Activated naive CD8-positive, alpha-beta T cell treated with anti-CD3 and anti-CD28 coated beads for 36 hours (primary cell): ENCODE measurements at regions not wholly inside any gene's neighbourhood (a gene's known extent, or its start where the extent isn't known, plus 50 kb on each side); places are given as distances from the start of the nearest gene placed in this dataset.
"Not testable (repeated sequence)": the region's sequence is repeated elsewhere in the genome, so short reads cannot be mapped to it uniquely, and the experiment has no call there.

ENCODE experiments used
- DNase-seq: peaks from one replicate; pipeline ENCODE4 v3.0.0; 2021
- H3K27ac Mint-ChIP-seq: one replicate; pipeline ENCODE4 v1.8.0; 2022; ENCODE audit warnings: mild to moderate bottlenecking, moderate library complexity, mixed read lengths
- H3K27me3 Mint-ChIP-seq: one replicate; pipeline ENCODE4 v1.8.0; 2022; ENCODE audit warnings: mild to moderate bottlenecking, mixed read lengths
- H3K36me3 Mint-ChIP-seq: one replicate; pipeline ENCODE4 v1.8.0; 2021; ENCODE audit warnings: mild to moderate bottlenecking, mixed read lengths
- H3K4me1 Mint-ChIP-seq: one replicate; pipeline ENCODE4 v1.8.0; 2021; ENCODE audit warnings: mixed read lengths
- H3K4me3 Mint-ChIP-seq: one replicate; pipeline ENCODE4 v1.8.0; 2022; ENCODE audit warnings: mild to moderate bottlenecking, moderate library complexity, mixed read lengths
- H3K9me3 Mint-ChIP-seq: one replicate; pipeline ENCODE4 v1.8.0; 2022; ENCODE audit warnings: mixed read lengths

- not testable (repeated sequence) for H3K4me3 Mint-ChIP-seq, H3K27ac Mint-ChIP-seq, H3K27me3 Mint-ChIP-seq, H3K9me3 Mint-ChIP-seq, H3K4me1 Mint-ChIP-seq, H3K36me3 Mint-ChIP-seq, DNase-seq
Measured at GRCh38 chrX:76774912-76775311, 347.4 kb downstream of the MAGEE1 start.

DNA sequence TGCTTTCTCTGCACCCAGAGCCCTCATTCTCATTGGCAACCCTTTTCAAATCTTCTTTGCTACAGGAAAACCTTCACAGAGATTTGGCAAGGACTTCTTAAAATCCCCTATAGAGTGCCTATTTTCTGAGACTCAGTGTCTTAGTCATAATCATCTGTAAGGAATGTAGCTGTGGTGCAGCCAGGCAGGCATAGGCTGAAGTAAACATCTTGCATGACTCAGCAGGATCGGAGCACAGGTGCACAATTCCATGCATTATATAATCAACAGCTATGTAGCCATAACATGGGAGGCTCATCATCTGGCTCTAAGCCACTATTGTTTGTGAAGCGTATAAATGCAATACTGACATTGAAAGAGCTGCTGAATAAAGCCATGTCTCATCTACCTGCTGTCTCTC is 368.8 kb downstream of the MAGEE1 start:
- Mint-ChIP-seq H3K36me3 (no peaks in the 10 kb centered on the region), H3K27ac (no peak overlapping the region), H3K9me3 (no peaks in the 10 kb centered on the region), H3K27me3 (no peaks in the 10 kb centered on the region), H3K4me3 (no peak overlapping the region), H3K4me1 (no peaks in the 10 kb centered on the region)
- DNase-seq = no peak

DNA sequence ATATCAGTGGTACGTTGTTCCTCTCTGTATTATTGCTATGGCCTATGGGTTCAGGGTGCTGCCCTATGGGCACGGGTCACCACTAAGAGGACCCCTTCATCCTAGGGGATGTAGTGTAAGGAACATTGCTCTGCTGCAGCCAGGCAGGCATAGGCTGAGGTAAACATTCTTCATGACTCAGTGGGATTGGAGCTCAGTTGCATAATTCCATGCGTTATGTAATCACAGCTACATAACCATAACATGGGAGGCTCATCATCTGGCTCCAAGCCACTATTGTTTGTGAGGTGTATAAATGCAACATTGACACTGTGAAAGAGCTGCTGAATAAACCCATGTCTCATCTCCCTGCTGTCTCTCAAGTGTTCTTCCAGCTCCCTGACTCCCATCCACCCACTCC is 375.2 kb downstream of the MAGEE1 start:
- Mint-ChIP-seq H3K27ac (no peak overlapping the region), H3K4me3 (no peak overlapping the region), H3K36me3 (no peaks in the 10 kb centered on the region), H3K4me1 (no peaks in the 10 kb centered on the region), H3K9me3 (no peaks in the 10 kb centered on the region), H3K27me3 (no peaks in the 10 kb centered on the region)
- DNase-seq = no peak

DNA sequence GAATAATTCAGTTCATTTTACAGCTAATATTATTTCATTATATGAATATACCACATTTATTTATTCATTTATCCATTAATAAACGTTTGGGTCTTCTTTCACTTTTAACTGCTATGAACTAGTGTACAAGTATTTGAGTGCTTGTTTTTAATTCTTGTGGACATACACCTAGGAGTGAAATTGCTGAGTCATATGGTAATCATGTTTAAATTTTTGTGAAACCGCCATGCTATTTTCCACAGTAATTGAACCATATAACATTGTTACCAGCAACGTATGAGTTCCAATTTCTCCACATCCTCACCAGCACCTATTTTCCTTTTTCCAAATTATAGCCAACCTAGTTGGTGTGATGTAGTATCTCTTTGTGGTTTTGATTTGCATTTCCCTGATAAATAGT is 388.2 kb downstream of the MAGEE1 start:
- no peaks in the 10 kb centered on the region for H3K9me3 Mint-ChIP-seq
- H3K36me3 Mint-ChIP-seq = no peaks in the 10 kb centered on the region

GRCh38 chrX:76817279-76817678 is 389.8 kb downstream of the MAGEE1 start:
- not testable (repeated sequence) for H3K27ac Mint-ChIP-seq, H3K27me3 Mint-ChIP-seq, H3K36me3 Mint-ChIP-seq, H3K4me1 Mint-ChIP-seq, H3K4me3 Mint-ChIP-seq, H3K9me3 Mint-ChIP-seq, DNase-seq

More for the DNA sequence above, 388.2 kb downstream of the MAGEE1 start:
- no peaks in the 10 kb centered on the region for H3K4me1 Mint-ChIP-seq
- H3K27me3 Mint-ChIP-seq = no peaks in the 10 kb centered on the region
- H3K4me3 Mint-ChIP-seq = no peak overlapping the region
- DNase-seq = no peak
- H3K27ac Mint-ChIP-seq = no peak overlapping the region

GRCh38 chrX:76821276-76821675 is 393.8 kb downstream of the MAGEE1 start:
- H3K27ac Mint-ChIP-seq = no peak overlapping the region
- H3K27me3 Mint-ChIP-seq = no peaks in the 10 kb centered on the region
- no peak for DNase-seq
- no peaks in the 10 kb centered on the region for H3K9me3 Mint-ChIP-seq
- no peaks in the 10 kb centered on the region for H3K36me3 Mint-ChIP-seq
- H3K4me1 Mint-ChIP-seq = no peaks in the 10 kb centered on the region
- H3K4me3 Mint-ChIP-seq = no peak overlapping the region

DNA sequence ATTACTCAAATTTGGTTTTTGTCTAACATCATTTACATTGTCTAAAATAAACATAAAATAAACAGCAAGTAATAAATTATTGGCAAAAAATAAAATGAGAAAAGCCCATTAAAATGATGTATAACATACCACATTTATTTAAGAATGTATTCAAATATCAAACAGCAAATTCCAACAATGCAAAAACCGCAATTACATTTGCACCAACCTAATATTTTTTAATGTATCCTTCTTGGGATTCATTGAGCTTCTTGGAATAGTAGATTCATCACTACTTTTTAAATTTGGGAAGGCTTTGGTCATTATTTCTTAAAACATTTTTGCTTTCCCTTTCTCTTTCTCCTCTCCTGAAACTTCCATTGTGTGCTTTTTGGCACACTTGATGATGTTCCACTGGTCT is 400.2 kb downstream of the MAGEE1 start:
- no peak overlapping the region for H3K4me3 Mint-ChIP-seq
- H3K27ac Mint-ChIP-seq = no peak overlapping the region
- no peaks in the 10 kb centered on the region for H3K9me3 Mint-ChIP-seq
- H3K4me1 Mint-ChIP-seq = no peaks in the 10 kb centered on the region
- H3K36me3 Mint-ChIP-seq = no peaks in the 10 kb centered on the region
- DNase-seq = no peak
- H3K27me3 Mint-ChIP-seq = no peaks in the 10 kb centered on the region

GRCh38 chrX:76840902-76841301 is 413.4 kb downstream of the MAGEE1 start:
- not testable (repeated sequence) for H3K4me1 Mint-ChIP-seq, H3K27me3 Mint-ChIP-seq, H3K36me3 Mint-ChIP-seq

GRCh38 chrX:76850851-76851250 is 423.3 kb downstream of the MAGEE1 start:
- no peak for DNase-seq
- H3K36me3 Mint-ChIP-seq = no peaks in the 10 kb centered on the region
- no peaks in the 10 kb centered on the region for H3K27me3 Mint-ChIP-seq
- no peak overlapping the region for H3K4me3 Mint-ChIP-seq
- H3K4me1 Mint-ChIP-seq = no peaks in the 10 kb centered on the region
- no peak overlapping the region for H3K27ac Mint-ChIP-seq
- no peaks in the 10 kb centered on the region for H3K9me3 Mint-ChIP-seq

More at GRCh38 chrX:76840902-76841301, 413.4 kb downstream of the MAGEE1 start:
- not testable (repeated sequence) for DNase-seq, H3K4me3 Mint-ChIP-seq, H3K27ac Mint-ChIP-seq, H3K9me3 Mint-ChIP-seq

- H3K9me3 Mint-ChIP-seq = no peaks in the 10 kb centered on the region
- no peak overlapping the region for H3K4me3 Mint-ChIP-seq
- H3K4me1 Mint-ChIP-seq = no peaks in the 10 kb centered on the region
- DNase-seq = no peak
- H3K27me3 Mint-ChIP-seq = peaks cover 4% of the 10 kb centered on the region
- no peaks in the 10 kb centered on the region for H3K36me3 Mint-ChIP-seq
- H3K27ac Mint-ChIP-seq = no peak overlapping the region
Measured at GRCh38 chrX:76862509-76862908, 435.0 kb downstream of the MAGEE1 start.

DNA sequence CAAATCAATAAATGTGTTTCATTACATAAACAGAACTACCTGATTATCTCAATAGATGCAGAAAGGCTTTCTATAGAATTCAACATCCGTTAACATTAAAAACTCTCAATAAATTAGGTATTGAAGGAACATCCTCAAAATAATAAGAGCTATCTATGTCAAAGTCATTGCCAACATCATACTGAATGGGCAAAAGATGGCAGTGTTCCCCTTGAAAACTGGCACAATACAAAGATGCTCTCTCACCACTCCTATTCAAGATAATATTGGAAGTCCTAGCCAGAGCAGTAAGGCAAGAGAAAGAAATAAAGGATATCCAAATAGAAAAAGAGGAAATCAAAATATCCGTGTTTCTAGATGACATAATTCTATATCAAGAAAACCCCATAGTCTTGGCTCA is 466.4 kb downstream of the MAGEE1 start:
- no peaks in the 10 kb centered on the region for H3K4me1 Mint-ChIP-seq
- no peaks in the 10 kb centered on the region for H3K27me3 Mint-ChIP-seq
- peaks cover 9% of the 10 kb centered on the region for H3K9me3 Mint-ChIP-seq
- no peak for DNase-seq
- no peak overlapping the region for H3K27ac Mint-ChIP-seq
- H3K36me3 Mint-ChIP-seq = no peaks in the 10 kb centered on the region
- H3K4me3 Mint-ChIP-seq = no peak overlapping the region

DNA sequence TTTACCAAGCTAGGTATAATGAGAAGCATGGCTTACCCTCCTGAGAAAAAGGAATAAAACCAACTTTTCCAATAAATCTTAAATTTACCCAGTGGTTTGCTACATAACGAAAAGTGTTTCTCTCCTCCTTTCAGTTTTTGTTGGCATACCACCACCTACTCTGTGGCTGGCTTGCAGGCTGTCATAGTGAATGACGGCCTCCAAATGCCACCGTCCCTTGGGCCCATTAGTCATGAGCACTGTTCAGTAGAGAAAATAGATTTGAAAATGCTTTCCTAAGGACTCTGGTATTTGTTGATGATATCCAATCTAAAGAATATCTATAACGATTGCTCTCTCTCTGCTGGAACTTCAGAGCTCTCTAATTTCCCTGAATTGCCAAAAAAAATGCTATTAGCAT is 488.3 kb downstream of the MAGEE1 start:
- H3K4me1 Mint-ChIP-seq = no peaks in the 10 kb centered on the region
- H3K4me3 Mint-ChIP-seq = no peak overlapping the region

GRCh38 chrX:76918033-76918432 is 490.5 kb downstream of the MAGEE1 start:
- no peak for DNase-seq

More for the DNA sequence above, 488.3 kb downstream of the MAGEE1 start:
- no peak for DNase-seq
- peaks cover 3% of the 10 kb centered on the region for H3K9me3 Mint-ChIP-seq
- H3K27ac Mint-ChIP-seq = no peak overlapping the region
- no peaks in the 10 kb centered on the region for H3K27me3 Mint-ChIP-seq
- no peaks in the 10 kb centered on the region for H3K36me3 Mint-ChIP-seq

GRCh38 chrX:76919761-76920160 is 492.3 kb downstream of the MAGEE1 start:
- Mint-ChIP-seq H3K27ac (no peak overlapping the region), H3K4me1 (no peaks in the 10 kb centered on the region), H3K27me3 (no peaks in the 10 kb centered on the region), H3K9me3 (peaks cover under 1% of the 10 kb centered on the region), H3K4me3 (no peak overlapping the region), H3K36me3 (no peaks in the 10 kb centered on the region)
- no peak for DNase-seq

More at GRCh38 chrX:76918033-76918432, 490.5 kb downstream of the MAGEE1 start:
- H3K27ac Mint-ChIP-seq = no peak overlapping the region
- no peaks in the 10 kb centered on the region for H3K4me1 Mint-ChIP-seq
- H3K4me3 Mint-ChIP-seq = no peak overlapping the region
- no peaks in the 10 kb centered on the region for H3K36me3 Mint-ChIP-seq
- no peaks in the 10 kb centered on the region for H3K27me3 Mint-ChIP-seq
- peaks cover 1% of the 10 kb centered on the region for H3K9me3 Mint-ChIP-seq

DNA sequence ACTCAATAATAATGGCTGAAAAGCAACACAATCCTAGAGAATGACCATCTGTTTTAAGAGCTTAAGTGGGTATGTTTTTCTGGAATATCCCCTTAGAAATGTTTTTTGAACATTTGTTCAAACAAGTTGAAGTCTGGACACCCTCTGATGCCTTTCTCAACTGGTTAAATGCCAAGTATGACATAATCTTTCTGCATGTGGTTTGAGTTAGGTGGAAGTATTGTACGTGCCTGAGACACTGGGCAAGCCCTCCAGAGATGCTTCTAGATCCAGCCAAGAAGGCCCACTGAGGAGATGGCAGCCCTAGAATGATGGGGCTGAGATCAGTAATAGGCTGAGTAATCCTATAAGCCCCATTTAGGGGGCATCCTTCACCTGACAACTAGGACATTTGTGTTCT is 493.1 kb downstream of the MAGEE1 start:
- Mint-ChIP-seq H3K4me3 (no peak overlapping the region), H3K27ac (no peak overlapping the region), H3K27me3 (no peaks in the 10 kb centered on the region), H3K9me3 (no peaks in the 10 kb centered on the region), H3K4me1 (no peaks in the 10 kb centered on the region), H3K36me3 (no peaks in the 10 kb centered on the region)
- no peak for DNase-seq

DNA sequence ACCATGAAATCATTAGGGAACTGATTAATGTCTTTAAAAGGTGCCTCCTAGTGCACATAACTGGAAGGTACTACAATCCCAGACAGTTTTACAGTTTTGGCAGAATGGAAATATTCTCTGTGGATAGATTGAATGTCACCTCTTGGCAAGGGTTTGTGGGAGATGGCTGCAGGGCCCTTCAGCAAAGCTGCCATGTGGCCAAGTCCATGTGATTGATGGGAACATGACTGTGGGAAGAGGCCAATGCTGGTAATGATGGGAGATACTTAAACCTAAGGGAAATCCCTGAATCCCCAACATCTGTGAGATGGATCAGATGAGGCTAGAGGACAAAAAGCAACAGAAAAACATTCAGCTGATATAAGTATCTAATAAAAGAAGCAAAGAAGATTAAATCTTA is 493.7 kb downstream of the MAGEE1 start:
- Mint-ChIP-seq H3K27ac (no peak overlapping the region), H3K36me3 (no peaks in the 10 kb centered on the region), H3K4me3 (no peak overlapping the region), H3K9me3 (no peaks in the 10 kb centered on the region), H3K4me1 (no peaks in the 10 kb centered on the region), H3K27me3 (no peaks in the 10 kb centered on the region)
- no peak for DNase-seq

DNA sequence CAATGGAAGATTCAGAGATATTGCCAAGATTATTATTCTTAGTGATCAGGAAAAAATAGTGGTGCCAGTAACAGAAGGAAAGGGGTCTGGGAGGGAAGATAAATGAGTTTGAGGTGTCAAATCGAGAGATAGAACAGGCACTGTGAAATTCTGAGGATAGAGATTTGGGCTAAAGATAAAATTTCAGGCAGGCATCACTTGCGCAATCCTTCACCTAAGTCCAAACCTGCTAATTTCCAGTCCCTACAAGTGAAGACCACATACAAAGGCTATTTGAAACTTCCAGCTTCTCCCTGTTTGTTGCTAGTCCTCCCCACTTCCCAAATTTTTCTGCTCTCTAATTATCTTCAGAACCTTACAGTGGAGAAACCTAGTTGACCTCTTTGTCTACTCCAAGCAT is 494.6 kb downstream of the MAGEE1 start:
- Mint-ChIP-seq H3K9me3 (peaks cover under 1% of the 10 kb centered on the region), H3K36me3 (no peaks in the 10 kb centered on the region), H3K4me1 (no peaks in the 10 kb centered on the region), H3K27ac (no peak overlapping the region), H3K4me3 (no peak overlapping the region), H3K27me3 (no peaks in the 10 kb centered on the region)
- DNase-seq = no peak
